Neural cell (in vitro differentiated cells): ENCODE measurements at regions not wholly inside any gene's neighbourhood (a gene's known extent, or its start where the extent isn't known, plus 50 kb on each side); places are given as distances from the start of the nearest gene placed in this dataset.

ENCODE experiments used
- H2AFZ ChIP-seq: fragments of 200-600, 300-800 bp; sonication (generic), shearing (Covaris generic); 2 replicates; pipeline ENCODE4 v1.6.0; 2014; ENCODE audit warnings: low read depth, mild to moderate bottlenecking, antibody characterized with exemption, low read length, moderate library complexity
- H3F3A ChIP-seq: fragments of 200-600 bp; shearing (Covaris generic); 2 replicates; pipeline ENCODE4 v1.6.1; 2016; ENCODE audit warnings: mild to moderate bottlenecking, moderate library complexity, mixed read lengths, antibody characterized with exemption, low read length; ENCODE audit not compliant: insufficient read depth, poor library complexity, severe bottlenecking
- H3K27ac ChIP-seq: fragments of 200-600, 300-800 bp; sonication (generic), shearing (Covaris generic); 2 replicates; pipeline ENCODE4 v1.5.1; 2014; ENCODE audit warnings: mild to moderate bottlenecking, low read length, moderate library complexity
- H3K27me3 ChIP-seq: fragments of 300-800, 200-600 bp; sonication (generic), shearing (Covaris generic); 2 replicates; pipeline ENCODE4 v1.6.0; 2014; ENCODE audit warnings: mild to moderate bottlenecking, low read depth, low read length, moderate library complexity; ENCODE audit not compliant: insufficient read depth
- H3K36me3 ChIP-seq: fragments of 300-800, 200-600 bp; sonication (generic), shearing (Covaris generic); 2 replicates; pipeline ENCODE4 v1.5.1; 2014; ENCODE audit warnings: mild to moderate bottlenecking, antibody characterized with exemption, low read length, moderate library complexity; ENCODE audit not compliant: insufficient read depth
- H3K4me2 ChIP-seq: fragments of 300-800, 200-600 bp; sonication (generic), shearing (Covaris generic); 2 replicates; pipeline ENCODE4 v1.6.0; 2014; ENCODE audit warnings: mild to moderate bottlenecking, low read length
- H3K4me3 ChIP-seq: fragments of 300-800, 200-600 bp; sonication (generic), shearing (Covaris generic); 2 replicates; pipeline ENCODE4 v1.5.1; 2014; ENCODE audit warnings: mild to moderate bottlenecking, low read length, moderate library complexity
- H3K79me2 ChIP-seq: fragments of 200-600 bp; shearing (Covaris generic); replicated peaks from 2 replicates; pipeline ENCODE4 v1.6.0; 2014; ENCODE audit warnings: mild to moderate bottlenecking, low read length, moderate library complexity; ENCODE audit not compliant: insufficient read depth
- H3K9ac ChIP-seq: fragments of 300-800, 200-600 bp; sonication (generic), shearing (Covaris generic); 2 replicates; pipeline ENCODE4 v1.6.1; 2016; ENCODE audit warnings: mild to moderate bottlenecking, low read length, mixed read lengths
- H3K9me2 ChIP-seq: fragments of 200-600 bp; shearing (Covaris generic); 2 replicates; pipeline ENCODE4 v1.6.1; 2016; ENCODE audit warnings: mild to moderate bottlenecking, low read length, mixed read lengths; ENCODE audit not compliant: insufficient read depth
- H3K9me3 ChIP-seq: fragments of 200-600, 300-800 bp; sonication (generic), shearing (Covaris generic); 2 replicates; pipeline ENCODE4 v1.6.1; 2016; ENCODE audit warnings: mild to moderate bottlenecking, mixed run types, low read length, moderate library complexity, mixed read lengths
- H4K20me1 ChIP-seq: fragments of 200-600 bp; shearing (Covaris generic); 2 replicates; pipeline ENCODE4 v1.6.1; 2016; ENCODE audit warnings: mild to moderate bottlenecking, mixed run types; ENCODE audit not compliant: insufficient read depth
- EP300 ChIP-seq: fragments of 450-650 bp; conservative IDR thresholded peaks from 2 replicates; pipeline ENCODE4 v1.6.1; 2014; ENCODE audit warnings: antibody characterized with exemption, mild to moderate bottlenecking, moderate library complexity; ENCODE audit not compliant: poor library complexity, severe bottlenecking
- EZH2 ChIP-seq: fragments of 200-600, 300-800 bp; shearing (Covaris generic), sonication (generic); IDR thresholded peaks from 2 replicates; pipeline ENCODE4 v1.6.1; 2014; ENCODE audit warnings: antibody characterized with exemption, low read length, borderline replicate concordance, mild to moderate bottlenecking; ENCODE audit not compliant: insufficient read depth, poor library complexity, severe bottlenecking
- MXI1 ChIP-seq: fragments of 450-650 bp; conservative IDR thresholded peaks from 2 replicates; pipeline ENCODE4 v1.6.1; 2014; ENCODE audit warnings: antibody characterized with exemption, mild to moderate bottlenecking; ENCODE audit not compliant: poor library complexity, severe bottlenecking
- POLR2AphosphoS5 ChIP-seq: IDR thresholded peaks from 2 replicates; pipeline ENCODE4 v1.6.1; 2012
- RAD21 ChIP-seq: fragments of 450-650 bp; conservative IDR thresholded peaks from 2 replicates; pipeline ENCODE4 v1.6.1; 2014; ENCODE audit warnings: antibody characterized with exemption, mild to moderate bottlenecking, moderate library complexity
- SMC3 ChIP-seq: fragments of 450-650 bp; conservative IDR thresholded peaks from 2 replicates; pipeline ENCODE4 v1.6.1; 2014; ENCODE audit warnings: antibody characterized with exemption, mild to moderate bottlenecking, moderate library complexity; ENCODE audit not compliant: poor library complexity
- TAF1 ChIP-seq: IDR thresholded peaks from 2 replicates; pipeline ENCODE4 v1.6.1; 2012; ENCODE audit warnings: low read depth
- TF ChIP-seq, protein P1 (sequence below): fragments of 450-650 bp; IDR thresholded peaks from 2 replicates; pipeline ENCODE4 v1.5.1; 2014; ENCODE audit warnings: antibody characterized with exemption, mild to moderate bottlenecking, moderate library complexity; ENCODE audit not compliant: poor library complexity, severe bottlenecking
- TF ChIP-seq, protein P2 (sequence below): IDR thresholded peaks from 2 replicates; pipeline ENCODE4 v1.6.1; 2012; ENCODE audit warnings: borderline replicate concordance

- no peak overlapping the region for H3K4me2 ChIP-seq
- no peaks in the 10 kb centered on the region for H3F3A ChIP-seq
- TF ChIP-seq POLR2AphosphoS5 (no peak), MXI1 (no peak), TAF1 (no peak), RAD21 (no peak), EP300 (no peak), EZH2 (no peak), SMC3 (no peak)
- TF ChIP-seq, protein P1, sequence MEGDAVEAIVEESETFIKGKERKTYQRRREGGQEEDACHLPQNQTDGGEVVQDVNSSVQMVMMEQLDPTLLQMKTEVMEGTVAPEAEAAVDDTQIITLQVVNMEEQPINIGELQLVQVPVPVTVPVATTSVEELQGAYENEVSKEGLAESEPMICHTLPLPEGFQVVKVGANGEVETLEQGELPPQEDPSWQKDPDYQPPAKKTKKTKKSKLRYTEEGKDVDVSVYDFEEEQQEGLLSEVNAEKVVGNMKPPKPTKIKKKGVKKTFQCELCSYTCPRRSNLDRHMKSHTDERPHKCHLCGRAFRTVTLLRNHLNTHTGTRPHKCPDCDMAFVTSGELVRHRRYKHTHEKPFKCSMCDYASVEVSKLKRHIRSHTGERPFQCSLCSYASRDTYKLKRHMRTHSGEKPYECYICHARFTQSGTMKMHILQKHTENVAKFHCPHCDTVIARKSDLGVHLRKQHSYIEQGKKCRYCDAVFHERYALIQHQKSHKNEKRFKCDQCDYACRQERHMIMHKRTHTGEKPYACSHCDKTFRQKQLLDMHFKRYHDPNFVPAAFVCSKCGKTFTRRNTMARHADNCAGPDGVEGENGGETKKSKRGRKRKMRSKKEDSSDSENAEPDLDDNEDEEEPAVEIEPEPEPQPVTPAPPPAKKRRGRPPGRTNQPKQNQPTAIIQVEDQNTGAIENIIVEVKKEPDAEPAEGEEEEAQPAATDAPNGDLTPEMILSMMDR = no peak
- TF ChIP-seq, protein P2, sequence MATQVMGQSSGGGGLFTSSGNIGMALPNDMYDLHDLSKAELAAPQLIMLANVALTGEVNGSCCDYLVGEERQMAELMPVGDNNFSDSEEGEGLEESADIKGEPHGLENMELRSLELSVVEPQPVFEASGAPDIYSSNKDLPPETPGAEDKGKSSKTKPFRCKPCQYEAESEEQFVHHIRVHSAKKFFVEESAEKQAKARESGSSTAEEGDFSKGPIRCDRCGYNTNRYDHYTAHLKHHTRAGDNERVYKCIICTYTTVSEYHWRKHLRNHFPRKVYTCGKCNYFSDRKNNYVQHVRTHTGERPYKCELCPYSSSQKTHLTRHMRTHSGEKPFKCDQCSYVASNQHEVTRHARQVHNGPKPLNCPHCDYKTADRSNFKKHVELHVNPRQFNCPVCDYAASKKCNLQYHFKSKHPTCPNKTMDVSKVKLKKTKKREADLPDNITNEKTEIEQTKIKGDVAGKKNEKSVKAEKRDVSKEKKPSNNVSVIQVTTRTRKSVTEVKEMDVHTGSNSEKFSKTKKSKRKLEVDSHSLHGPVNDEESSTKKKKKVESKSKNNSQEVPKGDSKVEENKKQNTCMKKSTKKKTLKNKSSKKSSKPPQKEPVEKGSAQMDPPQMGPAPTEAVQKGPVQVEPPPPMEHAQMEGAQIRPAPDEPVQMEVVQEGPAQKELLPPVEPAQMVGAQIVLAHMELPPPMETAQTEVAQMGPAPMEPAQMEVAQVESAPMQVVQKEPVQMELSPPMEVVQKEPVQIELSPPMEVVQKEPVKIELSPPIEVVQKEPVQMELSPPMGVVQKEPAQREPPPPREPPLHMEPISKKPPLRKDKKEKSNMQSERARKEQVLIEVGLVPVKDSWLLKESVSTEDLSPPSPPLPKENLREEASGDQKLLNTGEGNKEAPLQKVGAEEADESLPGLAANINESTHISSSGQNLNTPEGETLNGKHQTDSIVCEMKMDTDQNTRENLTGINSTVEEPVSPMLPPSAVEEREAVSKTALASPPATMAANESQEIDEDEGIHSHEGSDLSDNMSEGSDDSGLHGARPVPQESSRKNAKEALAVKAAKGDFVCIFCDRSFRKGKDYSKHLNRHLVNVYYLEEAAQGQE = no peak
- H3K9me2 ChIP-seq = no peaks in the 10 kb centered on the region
- no peaks in the 10 kb centered on the region for H3K36me3 ChIP-seq
- no peak overlapping the region for H2AFZ ChIP-seq
- H3K9ac ChIP-seq = no peak overlapping the region
- no peaks in the 10 kb centered on the region for H3K79me2 ChIP-seq
- no peaks in the 10 kb centered on the region for H4K20me1 ChIP-seq
- H3K4me3 ChIP-seq = no peak overlapping the region
- peaks cover 3% of the 10 kb centered on the region for H3K27me3 ChIP-seq
- H3K9me3 ChIP-seq = no peaks in the 10 kb centered on the region
- no peak overlapping the region for H3K27ac ChIP-seq
Measured at GRCh38 chr4:115418635-115419396, 305.4 kb upstream of the NDST4 start.

- Histone ChIP-seq H3K9me3 (no peaks in the 10 kb centered on the region), H3K4me2 (no peak overlapping the region), H3K79me2 (no peaks in the 10 kb centered on the region), H3K27ac (no peak overlapping the region), H3F3A (no peaks in the 10 kb centered on the region), H3K4me3 (no peak overlapping the region), H2AFZ (no peak overlapping the region), H3K36me3 (no peaks in the 10 kb centered on the region), H3K27me3 (no peaks in the 10 kb centered on the region), H3K9me2 (no peaks in the 10 kb centered on the region), H4K20me1 (no peaks in the 10 kb centered on the region), H3K9ac (no peak overlapping the region)
- TF ChIP-seq MXI1 = no peak
- no peak for TF ChIP-seq POLR2AphosphoS5
- TF ChIP-seq SMC3 = no peak
- TF ChIP-seq, protein P2 = no peak
- TF ChIP-seq EZH2 = no peak
- TF ChIP-seq, protein P1 = no peak
- TF ChIP-seq TAF1 = no peak
- TF ChIP-seq RAD21 = no peak
Measured at GRCh38 chr4:115396034-115396433, 282.6 kb upstream of the NDST4 start.
